K562 (cell line): ENCODE measurements at regions not wholly inside any gene's neighbourhood (a gene's known extent, or its start where the extent isn't known, plus 50 kb on each side); places are given as distances from the start of the nearest gene placed in this dataset.

Experiments
- ATAC-seq: fragments of 200-7000 bp; cut with Tn5 transposase; 3 replicates; pipeline ENCODE4 v1.9.1; 2020; ENCODE audit warnings: moderate library complexity
- BruUV-seq: library from RNA; stranded (reverse); fragments of 400-500 nt; replicated peaks from 2 replicates; lab custom pipeline; 2021; lab: Mats Ljungman, UMichigan
- CTCF ChIA-PET: fragments of 300-600 bp; formaldehyde crosslinking; extraction: SDS; loops from one replicate; lab custom pipeline; 2021; ENCODE audit warnings: low intra/inter-chr PET ratio; lab: Yijun Ruan, JAX
- POLR2A ChIA-PET: fragments of 300-600, 350-650 bp; sonication (Branson Sonifier 250); formaldehyde crosslinking; extraction: SDS; loops from one replicate; lab custom pipeline; 2021; ENCODE audit warnings: antibody characterized with exemption, inconsistent platforms; lab: Yijun Ruan, JAX
- DNase-seq, 4 experiments: peaks; one replicate each; pipeline versions ENCODE4 v3.0.0 to v3.0.0-alpha.2; 2011 to 2018; ENCODE audit warnings: low spot score in 3 of 4, mixed read lengths in 3 of 4; ENCODE audit errors: extremely low read depth in 1 of 4
- FAIRE-seq: peaks from 2 replicates; lab custom pipeline; 2011; peaks lifted over from hg19 to GRCh38; lab: Jason Lieb, UNC
- H2AFZ ChIP-seq: 2 replicates; pipeline ENCODE4 v1.6.0; 2011; ENCODE audit warnings: low read depth, low read length, control low read depth, inconsistent platforms
- H3K27ac ChIP-seq: fragments of 200-600 bp; 3 replicates; pipeline ENCODE4 v1.8.0; 2011; ENCODE audit warnings: low read depth, mild to moderate bottlenecking, control low read depth, inconsistent platforms, low read length, moderate library complexity, mixed read lengths; ENCODE audit errors: extremely low read depth
- H3K27me3 ChIP-seq, 2 experiments: fragments of 300-600 bp in 1 of 2; 2 replicates in 1 of 2; 3 replicates in 1 of 2; pipeline versions ENCODE4 v1.6.0 to v1.8.0; 2011; ENCODE audit warnings: inconsistent platforms in 2 of 2, low read length in 2 of 2, mild to moderate bottlenecking in 1 of 2, mixed read lengths in 1 of 2, moderate library complexity in 1 of 2; ENCODE audit not compliant: control insufficient read depth in 2 of 2, insufficient read depth in 2 of 2
- H3K36me3 ChIP-seq: fragments of 300-600 bp; 3 replicates; pipeline ENCODE4 v1.8.0; 2011; ENCODE audit warnings: mild to moderate bottlenecking, low read length, inconsistent platforms; ENCODE audit not compliant: control insufficient read depth, insufficient read depth
- H3K4me1 ChIP-seq, 2 experiments: fragments of 200-600 bp in 1 of 2; replicated peaks in 1 of 2; 2 replicates in 1 of 2; 3 replicates in 1 of 2; pipeline versions ENCODE4 v1.5.1 to v1.8.0; 2011; ENCODE audit warnings: inconsistent platforms in 2 of 2, low read length in 2 of 2, mild to moderate bottlenecking in 1 of 2, mixed read lengths in 1 of 2, moderate library complexity in 1 of 2; ENCODE audit not compliant: control insufficient read depth in 2 of 2, insufficient read depth in 2 of 2
- H3K4me2 ChIP-seq: 2 replicates; pipeline ENCODE4 v1.6.1; 2011; ENCODE audit warnings: low read length, control low read depth, inconsistent platforms, mixed read lengths; ENCODE audit not compliant: insufficient read depth
- H3K4me3 ChIP-seq: fragments of 200-600 bp; sonication (generic), shearing (Covaris generic); 2 replicates; pipeline ENCODE4 v1.5.1; 2016; ENCODE audit warnings: control low read depth, inconsistent platforms
- H3K79me2 ChIP-seq: fragments of 200-600 bp; 3 replicates; pipeline ENCODE4 v1.8.0; 2011; ENCODE audit warnings: low read length, inconsistent platforms; ENCODE audit not compliant: control insufficient read depth, insufficient read depth
- H3K9ac ChIP-seq, 2 experiments: 2 replicates each; pipeline versions ENCODE4 v1.6.0 to v1.6.1; 2011; ENCODE audit warnings: low read depth in 2 of 2, low read length in 2 of 2, control low read depth in 1 of 2, inconsistent platforms in 1 of 2, mild to moderate bottlenecking in 1 of 2, mixed read lengths in 1 of 2; ENCODE audit not compliant: insufficient read depth in 1 of 2
- H3K9me1 ChIP-seq: one replicate; pipeline ENCODE4 v1.6.0; 2011; ENCODE audit warnings: inconsistent platforms, mild to moderate bottlenecking, low read length, moderate library complexity; ENCODE audit not compliant: control insufficient read depth, insufficient read depth
- H3K9me3 ChIP-seq: replicated peaks from 2 replicates; pipeline ENCODE4 v1.5.1; 2011; ENCODE audit warnings: low read depth, low read length, inconsistent platforms; ENCODE audit not compliant: control insufficient read depth, insufficient read depth
- H4K20me1 ChIP-seq: replicated peaks from 2 replicates; pipeline ENCODE4 v1.6.1; 2011; ENCODE audit warnings: low read length, inconsistent platforms, mixed read lengths; ENCODE audit not compliant: control insufficient read depth, insufficient read depth
- CC2D1A ChIP-seq: fragments of 450-650 bp; IDR thresholded peaks from 2 replicates; pipeline ENCODE4 v1.6.1; 2017; ENCODE audit warnings: mild to moderate bottlenecking
- CCNT2 ChIP-seq: IDR thresholded peaks from 2 replicates; pipeline ENCODE4 v1.6.1; 2011; ENCODE audit warnings: borderline replicate concordance, low read depth, mild to moderate bottlenecking, moderate library complexity, mixed read lengths, low read length; ENCODE audit not compliant: insufficient read length; ENCODE audit errors: extremely low read depth
- CHD2 ChIP-seq: IDR thresholded peaks from 2 replicates; pipeline ENCODE4 v1.6.1; 2011; ENCODE audit warnings: low read depth, low read length
- NR0B1 ChIP-seq: fragments of 450-650 bp; IDR thresholded peaks from one replicate; pipeline ENCODE4 v1.6.1; 2018; ENCODE audit warnings: mild to moderate bottlenecking, moderate library complexity; ENCODE audit not compliant: partially characterized antibody
- PTTG1 ChIP-seq: fragments of 450-650 bp; IDR thresholded peaks from 2 replicates; pipeline ENCODE4 v1.6.1; 2016; ENCODE audit warnings: low read depth, mild to moderate bottlenecking, missing genetic modification characterization, missing compliant biosample characterization
- RAD51 ChIP-seq: fragments of 450-650 bp; IDR thresholded peaks from 2 replicates; pipeline ENCODE4 v1.7.1; 2016; ENCODE audit warnings: low read depth, mild to moderate bottlenecking, borderline replicate concordance
- REST ChIP-seq, 2 experiments: fragments of 450-650 bp; formaldehyde crosslinking in 1 of 2; IDR thresholded peaks; 2 replicates each; pipeline versions ENCODE4 v1.4.0 to v1.6.1; 2014 to 2020; ENCODE audit warnings: mild to moderate bottlenecking in 2 of 2, borderline replicate concordance in 1 of 2, low read depth in 1 of 2
- TRIM24 ChIP-seq, 2 experiments: fragments of 450-650 bp; IDR thresholded peaks; 2 replicates each; pipeline ENCODE4 v1.6.1; 2016
- ZNF586 ChIP-seq: fragments of 450-650 bp; formaldehyde crosslinking; conservative IDR thresholded peaks from 2 replicates; pipeline ENCODE4 v1.4.0; 2020; ENCODE audit warnings: mild to moderate bottlenecking, moderate library complexity
- WGBS: fragments of 100-300 bp; shearing (Covaris generic); methylation state at CpG from one replicate; pipeline ENCODE4 v1.1.6; 2016; ENCODE audit warnings: low coverage, mixed read lengths; ENCODE audit not compliant: insufficient coverage; ENCODE audit errors: missing lambda C conversion rate; 5-methylcytosine and 5-hydroxymethylcytosine counted together
- in situ Hi-C: fragments of 300-500 bp; cut with MboI; formaldehyde crosslinking; loops from 4 replicates; pipeline ENCODE4 v1.15.0; 2018; ENCODE audit warnings: inconsistent platforms, mixed read lengths
- intact Hi-C: fragments of 100-400 bp; cut with micrococcal nuclease; formaldehyde crosslinking; loops from 2 replicates; pipeline ENCODE4 v1.14.2; 2022

GRCh38 chr14:83140756-83141155 is 1607.1 kb upstream of the SEL1L start:
- H3K79me2 ChIP-seq: no peaks in the 10 kb centered on the region
- H3K9me3 ChIP-seq: no peaks in the 10 kb centered on the region
- in situ Hi-C loops (no loop called here), intact Hi-C loops (no loop called here)
- DNase-seq (no peak), ATAC-seq (no peak), FAIRE-seq (no peak)
- CTCF ChIA-PET: no interaction called here
- no peaks in the 10 kb centered on the region for H3K4me1 ChIP-seq
- no peak overlapping the region for H3K4me2 ChIP-seq
- POLR2A ChIA-PET: no interaction called here
- no peaks in the 10 kb centered on the region for H3K9me1 ChIP-seq
- BruUV-seq: no TSS peak
- no peak overlapping the region for H3K27ac ChIP-seq
- H3K9ac ChIP-seq: no peak overlapping the region
- WGBS: 0% methylated on average over 2 of the region's 4 CpGs
- H3K4me3 ChIP-seq: no peak overlapping the region
- H3K27me3 ChIP-seq: no peaks in the 10 kb centered on the region
- no peaks in the 10 kb centered on the region for H4K20me1 ChIP-seq
- no peaks in the 10 kb centered on the region for H3K36me3 ChIP-seq
- no peak overlapping the region for H2AFZ ChIP-seq
- TF ChIP-seq PTTG1 (tag) (no peak), CC2D1A (no peak), REST (IDR thresholded peaks at IDR 0.05; ENCODE audit: borderline replicate concordance) (no peak), REST (CRISPR knock-in tag; IDR thresholded peaks at IDR 0.05; ENCODE audit: low read depth) (no peak), RAD51 (no peak), NR0B1 (no peak), ZNF586 (CRISPR knock-in tag) (no peak), TRIM24 (IDR thresholded peaks at IDR 0.05) (no peak), CCNT2 (no peak), CHD2 (no peak)
